H9 (cell line): ENCODE measurements at regions not wholly inside any gene's neighbourhood (a gene's known extent, or its start where the extent isn't known, plus 50 kb on each side); places are given as distances from the start of the nearest gene placed in this dataset.

Experiments used
- DNase-seq: peaks from one replicate; pipeline ENCODE4 v3.0.0-alpha.2; 2017
- H2AFZ ChIP-seq: one replicate; pipeline ENCODE4 v1.6.1; 2013; ENCODE audit warnings: mild to moderate bottlenecking, low read length, control low read depth, moderate library complexity
- H2AK5ac ChIP-seq: 2 replicates; pipeline ENCODE4 v1.6.1; 2013; ENCODE audit warnings: low read length, control low read depth, mixed read lengths; ENCODE audit not compliant: insufficient read length
- H2BK120ac ChIP-seq: one replicate; pipeline ENCODE4 v1.6.1; 2013; ENCODE audit warnings: low read depth, mild to moderate bottlenecking, low read length, control low read depth, inconsistent platforms; ENCODE audit not compliant: poor library complexity, severe bottlenecking
- H2BK12ac ChIP-seq: 2 replicates; pipeline ENCODE4 v1.6.1; 2013; ENCODE audit warnings: low read length, control low read depth, mixed read lengths, low read depth; ENCODE audit not compliant: insufficient read length
- H2BK15ac ChIP-seq: 2 replicates; pipeline ENCODE4 v1.6.1; 2013; ENCODE audit warnings: low read depth, low read length, control low read depth
- H2BK20ac ChIP-seq: one replicate; pipeline ENCODE4 v1.6.1; 2013; ENCODE audit warnings: low read depth, mild to moderate bottlenecking, low read length, control low read depth, inconsistent platforms; ENCODE audit not compliant: poor library complexity, severe bottlenecking
- H2BK5ac ChIP-seq: 2 replicates; pipeline ENCODE4 v1.6.1; 2013; ENCODE audit warnings: low read length, control low read depth, mixed read lengths; ENCODE audit not compliant: insufficient read length
- H3K14ac ChIP-seq: 2 replicates; pipeline ENCODE4 v1.6.1; 2013; ENCODE audit warnings: low read length, control low read depth; ENCODE audit not compliant: insufficient read depth
- H3K18ac ChIP-seq: 2 replicates; pipeline ENCODE4 v1.6.1; 2013; ENCODE audit warnings: low read depth, mild to moderate bottlenecking, mixed read lengths, low read length, control low read depth; ENCODE audit not compliant: insufficient read length
- H3K23ac ChIP-seq: 2 replicates; pipeline ENCODE4 v1.6.1; 2013; ENCODE audit warnings: low read length, control low read depth, mixed read lengths, low read depth; ENCODE audit not compliant: insufficient read length
- H3K23me2 ChIP-seq: 2 replicates; pipeline ENCODE4 v1.6.1; 2013; ENCODE audit warnings: low read depth, mild to moderate bottlenecking, mixed read lengths, low read length, control low read depth; ENCODE audit not compliant: insufficient read length, poor library complexity, severe bottlenecking
- H3K27ac ChIP-seq: 2 replicates; pipeline ENCODE4 v1.5.1; 2013; ENCODE audit warnings: low read length, control low read depth, mixed read lengths, low read depth; ENCODE audit not compliant: insufficient read length
- H3K27me3 ChIP-seq: 2 replicates; pipeline ENCODE4 v1.6.1; 2013; ENCODE audit warnings: low read length, control low read depth, inconsistent platforms; ENCODE audit not compliant: insufficient read depth
- H3K4ac ChIP-seq: 2 replicates; pipeline ENCODE4 v1.6.1; 2013; ENCODE audit warnings: low read depth, mild to moderate bottlenecking, control low read depth, inconsistent platforms, low read length, moderate library complexity
- H3K4me1 ChIP-seq: 2 replicates; pipeline ENCODE4 v1.6.1; 2013; ENCODE audit warnings: low read length, control low read depth, inconsistent platforms; ENCODE audit not compliant: insufficient read depth
- H3K4me2 ChIP-seq: 2 replicates; pipeline ENCODE4 v1.6.1; 2013; ENCODE audit warnings: low read length, control low read depth, mixed read lengths; ENCODE audit not compliant: insufficient read length, insufficient read depth
- H3K56ac ChIP-seq: 2 replicates; pipeline ENCODE4 v1.6.1; 2013; ENCODE audit warnings: low read depth, mild to moderate bottlenecking, mixed read lengths, low read length, control low read depth; ENCODE audit not compliant: insufficient read length
- H3K79me1 ChIP-seq: 2 replicates; pipeline ENCODE4 v1.6.1; 2013; ENCODE audit warnings: low read depth, mild to moderate bottlenecking, moderate library complexity, low read length, control low read depth, inconsistent platforms; ENCODE audit not compliant: insufficient read depth, poor library complexity, severe bottlenecking
- H3K79me2 ChIP-seq: 2 replicates; pipeline ENCODE4 v1.6.1; 2013; ENCODE audit warnings: low read length, control low read depth, inconsistent platforms; ENCODE audit not compliant: insufficient read depth
- H3K9ac ChIP-seq: 2 replicates; pipeline ENCODE4 v1.6.1; 2013; ENCODE audit warnings: low read length, control low read depth, mixed read lengths; ENCODE audit not compliant: insufficient read length; ENCODE audit errors: extremely low read depth
- H3K9me3 ChIP-seq: one replicate; pipeline ENCODE4 v1.6.1; 2013; ENCODE audit warnings: low read depth, low read length, inconsistent platforms; ENCODE audit not compliant: control insufficient read depth
- H3T11ph ChIP-seq: one replicate; pipeline ENCODE4 v1.6.1; 2013; ENCODE audit warnings: mild to moderate bottlenecking, low read length, control low read depth, inconsistent platforms
- H4K20me1 ChIP-seq: one replicate; pipeline ENCODE4 v1.6.1; 2013; ENCODE audit not compliant: control insufficient read depth, insufficient read length, insufficient read depth
- H4K5ac ChIP-seq: 2 replicates; pipeline ENCODE4 v1.6.1; 2013; ENCODE audit warnings: low read depth, mild to moderate bottlenecking, mixed read lengths, low read length, control low read depth; ENCODE audit not compliant: insufficient read length
- H4K8ac ChIP-seq: replicated peaks from 2 replicates; pipeline ENCODE4 v1.6.1; 2013; ENCODE audit warnings: low read length, control low read depth, mixed read lengths, low read depth; ENCODE audit not compliant: insufficient read length
- H4K91ac ChIP-seq: 2 replicates; pipeline ENCODE4 v1.6.1; 2013; ENCODE audit warnings: low read depth, mild to moderate bottlenecking, moderate library complexity, mixed read lengths, low read length, control low read depth; ENCODE audit not compliant: insufficient read length
- H3K27ac Mint-ChIP-seq, 3 experiments: 2 replicates in 2 of 3; 3 replicates in 1 of 3; pipeline ENCODE4 v1.8.0; 2020 to 2021; ENCODE audit warnings: mixed read lengths in 3 of 3, mild to moderate bottlenecking in 1 of 3, moderate library complexity in 1 of 3
- H3K27me3 Mint-ChIP-seq: 2 replicates; pipeline ENCODE4 v1.8.0; 2021; ENCODE audit warnings: low read depth, mild to moderate bottlenecking, moderate library complexity, mixed read lengths
- H3K36me3 Mint-ChIP-seq, 3 experiments: 2 replicates in 2 of 3; 3 replicates in 1 of 3; pipeline ENCODE4 v1.8.0; 2020 to 2021; ENCODE audit warnings: low read depth in 3 of 3, mixed read lengths in 3 of 3; ENCODE audit not compliant: insufficient read depth in 1 of 3
- H3K4me1 Mint-ChIP-seq, 2 experiments: 2 replicates each; pipeline ENCODE4 v1.8.0; 2020; ENCODE audit warnings: mixed read lengths in 2 of 2
- H3K4me3 Mint-ChIP-seq, 2 experiments: 2 replicates in 1 of 2; 3 replicates in 1 of 2; pipeline ENCODE4 v1.8.0; 2020 to 2021; ENCODE audit warnings: mild to moderate bottlenecking in 2 of 2, mixed read lengths in 2 of 2, moderate library complexity in 1 of 2
- H3K9me3 Mint-ChIP-seq, 2 experiments: 2 replicates in 1 of 2; 3 replicates in 1 of 2; pipeline ENCODE4 v1.8.0; 2020; ENCODE audit warnings: mild to moderate bottlenecking in 2 of 2, mixed read lengths in 2 of 2, moderate library complexity in 1 of 2
- WGBS: extraction: QIAGEN DNeasy Blood & Tissue Kit; methylation state at CpG from one replicate; pipeline ENCODE4 v1.1.7; 2013; ENCODE audit warnings: missing lambda C conversion rate, low lambda C conversion rate, mixed read lengths; ENCODE audit not compliant: insufficient read length; ENCODE audit errors: extremely low coverage; 5-methylcytosine and 5-hydroxymethylcytosine counted together
- TF ChIP-seq, protein P1 (sequence below): fragments of 200-600 bp; sonication (generic); conservative IDR thresholded peaks from 3 replicates; pipeline ENCODE4 v1.8.0; 2021; ENCODE audit warnings: antibody characterized with exemption, mild to moderate bottlenecking

DNA sequence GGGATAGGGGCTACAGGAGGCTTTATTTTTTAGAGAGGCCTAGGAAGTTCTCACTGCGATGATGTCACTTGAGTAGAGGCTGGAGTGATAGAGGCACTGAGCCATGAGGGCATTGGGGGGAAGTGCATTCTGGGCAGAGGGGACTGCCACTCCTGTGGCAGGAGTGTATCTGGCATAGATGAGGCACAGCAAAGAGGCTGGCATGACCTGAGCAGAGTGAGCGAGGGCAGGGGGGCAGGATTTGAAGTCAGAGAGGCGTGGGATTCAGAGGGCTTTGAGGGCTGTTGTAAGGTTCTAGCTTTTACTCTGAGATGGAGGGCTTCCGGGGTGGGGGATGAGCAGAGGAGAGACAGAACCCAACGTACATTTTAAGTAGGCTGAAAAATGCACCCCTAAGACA, 91.9 kb upstream of the SH3PXD2B start:
- Mint-ChIP-seq H3K36me3 (no peaks in the 10 kb centered on the region), H3K4me1 (peaks cover 11 to 22% of the 10 kb centered on the region in 2 experiments), H3K27me3 (peaks cover 32% of the 10 kb centered on the region), H3K9me3 (peaks cover 0 to 3% of the 10 kb centered on the region in 2 experiments; a peak in 2 of 5 replicates), H3K4me3 (no peak overlapping the region), H3K27ac (no peak overlapping the region)
- Histone ChIP-seq H4K20me1 (no peaks in the 10 kb centered on the region), H2BK20ac (no peak overlapping the region), H4K91ac (no peak overlapping the region), H2BK5ac (no peak overlapping the region), H2BK15ac (no peak overlapping the region), H3K79me1 (no peaks in the 10 kb centered on the region), H4K5ac (no peak overlapping the region), H3K4ac (no peak overlapping the region), H3T11ph (no peak overlapping the region), H3K27me3 (no peaks in the 10 kb centered on the region), H3K56ac (no peak overlapping the region), H3K23ac (no peak overlapping the region), H3K79me2 (no peaks in the 10 kb centered on the region), H2AK5ac (no peak overlapping the region), H3K9ac (no peak overlapping the region), H4K8ac (no peak overlapping the region), H3K9me3 (no peaks in the 10 kb centered on the region), H2AFZ (no peak overlapping the region), H2BK120ac (no peak overlapping the region), H2BK12ac (no peak overlapping the region), H3K4me1 (no peaks in the 10 kb centered on the region; the same call in 1 of the 2 replicates), H3K27ac (no peak overlapping the region), H3K14ac (no peak overlapping the region), H3K4me2 (no peak overlapping the region), H3K18ac (no peak overlapping the region), H3K23me2 (no peaks in the 10 kb centered on the region)
- no CpG with 5 or more reads among the region's 5 CpGs for WGBS
- DNase-seq, result no peak
- TF ChIP-seq, protein P1, sequence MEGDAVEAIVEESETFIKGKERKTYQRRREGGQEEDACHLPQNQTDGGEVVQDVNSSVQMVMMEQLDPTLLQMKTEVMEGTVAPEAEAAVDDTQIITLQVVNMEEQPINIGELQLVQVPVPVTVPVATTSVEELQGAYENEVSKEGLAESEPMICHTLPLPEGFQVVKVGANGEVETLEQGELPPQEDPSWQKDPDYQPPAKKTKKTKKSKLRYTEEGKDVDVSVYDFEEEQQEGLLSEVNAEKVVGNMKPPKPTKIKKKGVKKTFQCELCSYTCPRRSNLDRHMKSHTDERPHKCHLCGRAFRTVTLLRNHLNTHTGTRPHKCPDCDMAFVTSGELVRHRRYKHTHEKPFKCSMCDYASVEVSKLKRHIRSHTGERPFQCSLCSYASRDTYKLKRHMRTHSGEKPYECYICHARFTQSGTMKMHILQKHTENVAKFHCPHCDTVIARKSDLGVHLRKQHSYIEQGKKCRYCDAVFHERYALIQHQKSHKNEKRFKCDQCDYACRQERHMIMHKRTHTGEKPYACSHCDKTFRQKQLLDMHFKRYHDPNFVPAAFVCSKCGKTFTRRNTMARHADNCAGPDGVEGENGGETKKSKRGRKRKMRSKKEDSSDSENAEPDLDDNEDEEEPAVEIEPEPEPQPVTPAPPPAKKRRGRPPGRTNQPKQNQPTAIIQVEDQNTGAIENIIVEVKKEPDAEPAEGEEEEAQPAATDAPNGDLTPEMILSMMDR, result no peak
